ENCODE measurements at regions not wholly inside any gene's neighbourhood (a gene's known extent, or its start where the extent isn't known, plus 50 kb on each side); places are given as distances from the start of the nearest gene placed in this dataset.

GRCh38 chr2:241985986-241986329 lies 116.4 kb downstream of the RTP5 start:
- Histone ChIP-seq H3K27me3 (no peaks in the 10 kb centered on the region), H3K4me1 (ENCODE audit: control insufficient read depth in 1 of 2, insufficient read depth in 1 of 2, low read depth in 1 of 2, low read length in 1 of 2) (no peaks in the 10 kb centered on the region), H3K9me3 (no peaks in the 10 kb centered on the region), H3K4me3 (ENCODE audit: low read depth in 1 of 2, low read length in 1 of 2) (no peak overlapping the region), H3K27ac (no peak overlapping the region), H3K36me3 (no peaks in the 10 kb centered on the region)
- TF ChIP-seq CTCF (IDR thresholded peaks at IDR 0.05) = no peak

DNA sequence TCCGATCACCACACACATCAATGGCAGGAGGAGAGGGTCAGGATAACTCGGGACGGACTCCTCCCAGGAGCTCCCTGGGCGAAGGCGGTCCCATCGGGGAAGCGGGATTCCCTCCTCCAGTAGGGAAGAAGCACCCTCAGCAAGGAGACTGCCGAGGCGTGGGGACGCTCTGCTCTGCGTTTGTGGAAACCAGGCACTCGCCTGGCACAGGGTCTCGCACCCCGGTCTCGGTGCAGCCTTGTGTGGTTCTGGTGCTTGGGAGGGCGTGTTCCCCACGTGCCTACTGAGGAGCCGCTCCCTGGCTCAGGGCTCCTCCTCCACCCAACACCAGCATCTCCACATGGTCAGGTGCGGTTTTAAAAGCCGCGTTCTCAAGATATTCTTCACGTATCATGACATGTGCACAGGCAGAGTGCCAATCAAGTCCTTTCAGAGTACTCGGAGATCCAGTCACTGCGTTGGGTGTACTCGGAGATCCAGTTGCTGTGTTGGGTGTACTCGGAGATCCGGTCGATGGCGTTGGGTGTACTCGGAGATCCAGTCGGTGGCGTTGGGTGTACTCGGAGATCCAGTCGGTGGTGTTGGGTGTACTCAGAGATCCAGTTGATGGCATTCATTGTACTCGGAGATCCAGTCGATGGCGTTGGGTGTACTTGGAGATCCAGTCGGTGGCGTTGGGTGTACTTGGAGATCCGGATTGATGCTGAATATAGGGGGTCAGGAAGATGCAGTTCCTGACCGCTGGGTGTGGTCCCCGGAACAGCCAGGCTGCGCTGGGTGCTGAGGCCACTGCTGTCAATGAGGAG lies 117.5 kb downstream of the RTP5 start:
- H3K27me3 ChIP-seq = no peaks in the 10 kb centered on the region
- no peak overlapping the region for H3K4me3 ChIP-seq (ENCODE audit: low read depth in 1 of 2, low read length in 1 of 2)
- H3K27ac ChIP-seq = no peak overlapping the region
- H3K4me1 ChIP-seq (ENCODE audit: control insufficient read depth in 1 of 2, insufficient read depth in 1 of 2, low read depth in 1 of 2, low read length in 1 of 2) = no peaks in the 10 kb centered on the region
- no peak for TF ChIP-seq CTCF (IDR thresholded peaks at IDR 0.05)
- H3K9me3 ChIP-seq = no peaks in the 10 kb centered on the region
- H3K36me3 ChIP-seq = no peaks in the 10 kb centered on the region

DNA sequence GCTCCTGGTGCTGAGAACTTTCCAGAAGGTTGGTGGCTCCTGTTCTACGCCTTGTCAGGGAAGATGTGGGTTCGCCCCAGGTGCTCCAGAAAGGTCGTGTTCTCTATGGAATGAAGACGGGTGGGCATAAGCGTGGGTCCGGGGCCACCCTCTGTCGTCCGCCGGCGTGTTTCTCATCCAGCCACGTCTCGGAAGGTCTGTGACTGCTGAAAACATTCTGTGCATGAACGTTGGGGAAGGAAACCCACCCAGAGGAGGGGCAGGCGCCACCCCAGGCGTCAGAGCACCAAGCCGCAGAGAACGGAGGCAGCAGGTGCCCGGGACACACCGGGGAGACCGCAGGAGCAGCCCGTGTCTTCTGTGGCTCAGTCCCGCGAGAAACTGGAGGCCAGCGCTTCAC lies 118.2 kb downstream of the RTP5 start:
- H3K27ac ChIP-seq = no peak overlapping the region
- no peak overlapping the region for H3K4me3 ChIP-seq (ENCODE audit: low read depth in 1 of 2, low read length in 1 of 2)
- no peaks in the 10 kb centered on the region for H3K9me3 ChIP-seq
- TF ChIP-seq CTCF (IDR thresholded peaks at IDR 0.05) = no peak
- no peaks in the 10 kb centered on the region for H3K27me3 ChIP-seq
- no peaks in the 10 kb centered on the region for H3K36me3 ChIP-seq
- H3K4me1 ChIP-seq (ENCODE audit: control insufficient read depth in 1 of 2, insufficient read depth in 1 of 2, low read depth in 1 of 2, low read length in 1 of 2) = no peaks in the 10 kb centered on the region

GRCh38 chr2:241988146-241988545 lies 118.6 kb downstream of the RTP5 start:
- Histone ChIP-seq H3K27ac (no peak overlapping the region), H3K27me3 (no peaks in the 10 kb centered on the region), H3K4me1 (ENCODE audit: control insufficient read depth in 1 of 2, insufficient read depth in 1 of 2, low read depth in 1 of 2, low read length in 1 of 2) (no peaks in the 10 kb centered on the region), H3K4me3 (ENCODE audit: low read depth in 1 of 2, low read length in 1 of 2) (no peak overlapping the region), H3K9me3 (no peaks in the 10 kb centered on the region), H3K36me3 (no peaks in the 10 kb centered on the region)
- TF ChIP-seq CTCF (IDR thresholded peaks at IDR 0.05) = no peak

GRCh38 chr2:241989074-241989473 lies 119.5 kb downstream of the RTP5 start:
- Histone ChIP-seq H3K27me3 (no peaks in the 10 kb centered on the region), H3K27ac (no peak overlapping the region), H3K4me3 (ENCODE audit: low read depth in 1 of 2, low read length in 1 of 2) (no peak overlapping the region), H3K36me3 (no peaks in the 10 kb centered on the region), H3K9me3 (no peaks in the 10 kb centered on the region), H3K4me1 (ENCODE audit: control insufficient read depth in 1 of 2, insufficient read depth in 1 of 2, low read depth in 1 of 2, low read length in 1 of 2) (no peaks in the 10 kb centered on the region)
- no peak for TF ChIP-seq CTCF (IDR thresholded peaks at IDR 0.05)
